MM.1S (cell line): ENCODE measurements at regions not wholly inside any gene's neighbourhood (a gene's known extent, or its start where the extent isn't known, plus 50 kb on each side); places are given as distances from the start of the nearest gene placed in this dataset.
A peak's percentile ranks its signal among the peaks of the same experiment; 100 is the strongest.

Source experiments
- DNase-seq: peaks from one replicate; pipeline ENCODE4 v3.0.0-alpha.2; 2015
- H2AFZ ChIP-seq: fragments of 300-600 bp; sonication (generic); 2 replicates; pipeline ENCODE4 v1.6.0; 2016; ENCODE audit warnings: antibody characterized with exemption, low read length
- H3F3A ChIP-seq: fragments of 300-600 bp; sonication (generic); 2 replicates; pipeline ENCODE4 v1.6.1; 2016; ENCODE audit warnings: mild to moderate bottlenecking, antibody characterized with exemption, low read length, moderate library complexity, mixed read lengths; ENCODE audit not compliant: insufficient read depth
- H3K27ac ChIP-seq: fragments of 300-600 bp; sonication (generic); 2 replicates; pipeline ENCODE4 v1.5.1; 2016; ENCODE audit warnings: mild to moderate bottlenecking, low read length
- H3K27me3 ChIP-seq: fragments of 300-600 bp; sonication (generic); replicated peaks from 2 replicates; pipeline ENCODE4 v1.6.0; 2016; ENCODE audit warnings: low read length; ENCODE audit not compliant: insufficient read depth
- H3K36me3 ChIP-seq: fragments of 300-600 bp; sonication (generic); replicated peaks from 2 replicates; pipeline ENCODE4 v1.6.1; 2016; ENCODE audit warnings: mild to moderate bottlenecking, low read length, mixed read lengths; ENCODE audit not compliant: insufficient read depth
- H3K4me1 ChIP-seq: fragments of 300-600 bp; sonication (generic); 2 replicates; pipeline ENCODE4 v1.6.1; 2016; ENCODE audit warnings: low read length, mixed read lengths
- H3K4me2 ChIP-seq: fragments of 300-600 bp; sonication (generic); 2 replicates; pipeline ENCODE4 v1.6.0; 2016; ENCODE audit warnings: low read depth, low read length
- H3K4me3 ChIP-seq: fragments of 300-600 bp; sonication (generic); 2 replicates; pipeline ENCODE4 v1.5.1; 2016; ENCODE audit warnings: low read length, mixed read lengths
- H3K79me2 ChIP-seq: fragments of 300-600 bp; sonication (generic); 2 replicates; pipeline ENCODE4 v1.6.1; 2016; ENCODE audit warnings: mixed run types, low read length, mixed read lengths
- H3K9ac ChIP-seq: fragments of 300-600 bp; sonication (generic); 2 replicates; pipeline ENCODE4 v1.6.1; 2016; ENCODE audit warnings: low read length, mixed read lengths
- H3K9me2 ChIP-seq: fragments of 300-600 bp; sonication (generic); replicated peaks from 2 replicates; pipeline ENCODE4 v1.6.1; 2016; ENCODE audit warnings: mild to moderate bottlenecking, low read length, mixed read lengths; ENCODE audit not compliant: insufficient read depth
- H3K9me3 ChIP-seq: fragments of 300-600 bp; sonication (generic); replicated peaks from 2 replicates; pipeline ENCODE4 v1.6.1; 2016; ENCODE audit warnings: mild to moderate bottlenecking, low read length, mixed read lengths; ENCODE audit not compliant: insufficient read depth
- H4K20me1 ChIP-seq: fragments of 300-600 bp; sonication (generic); 2 replicates; pipeline ENCODE4 v1.6.1; 2016; ENCODE audit warnings: mild to moderate bottlenecking, low read length, moderate library complexity, mixed read lengths; ENCODE audit not compliant: insufficient read depth
- EZH2 ChIP-seq: fragments of 300-600 bp; sonication (generic); optimal IDR thresholded peaks from 2 replicates; pipeline ENCODE3; 2017; ENCODE audit warnings: low read depth, mild to moderate bottlenecking, antibody characterized with exemption, low read length, mixed read lengths
- EZH2phosphoT487 ChIP-seq: fragments of 300-600 bp; sonication (generic); IDR thresholded peaks from 2 replicates; pipeline ENCODE4 v1.6.1; 2018; ENCODE audit warnings: antibody characterized with exemption, low read length
- TF ChIP-seq, protein P1 (sequence below): fragments of 300-600 bp; sonication (generic); IDR thresholded peaks from 2 replicates; pipeline ENCODE4 v1.5.1; 2016; ENCODE audit warnings: antibody characterized with exemption, low read length, mixed read lengths

DNA sequence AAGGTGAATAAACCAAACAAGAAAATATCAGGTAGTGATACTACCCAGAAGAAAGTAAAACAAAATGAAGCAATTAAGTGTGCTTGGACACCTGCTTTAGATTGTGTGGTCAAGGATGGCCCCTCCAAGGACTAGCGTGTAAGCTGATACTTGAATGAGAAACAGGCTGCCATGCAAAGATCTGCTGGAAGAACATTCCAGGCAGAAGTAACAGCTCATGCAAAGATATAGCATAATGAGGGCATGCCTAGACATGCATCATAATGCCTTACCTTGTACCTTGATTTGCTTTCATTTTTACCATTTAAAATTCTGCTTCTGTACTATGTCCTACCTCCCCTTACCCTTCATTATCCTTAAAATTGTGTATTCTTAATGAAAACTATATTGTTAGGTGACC, 74.8 kb upstream of the HDAC9 start:
- Histone ChIP-seq H3F3A (no peaks in the 10 kb centered on the region), H3K9ac (no peak overlapping the region), H2AFZ (no peak overlapping the region), H3K36me3 (no peaks in the 10 kb centered on the region), H3K79me2 (no peaks in the 10 kb centered on the region), H3K4me1 (0 out of 2 replicates have a peak, but pooled peaks cover 4% of the 10 kb centered on the region), H3K9me3 (no peaks in the 10 kb centered on the region), H3K9me2 (no peaks in the 10 kb centered on the region), H3K4me3 (no peak overlapping the region), H3K4me2 (0 out of 2 replicates have a peak overlapping the region, but pooled peaks have one; percentile 9), H4K20me1 (no peaks in the 10 kb centered on the region), H3K27me3 (no peaks in the 10 kb centered on the region), H3K27ac (no peak overlapping the region)
- TF ChIP-seq EZH2, result no peak
- no peak for TF ChIP-seq EZH2phosphoT487
- peak; percentile 21 for DNase-seq

DNA sequence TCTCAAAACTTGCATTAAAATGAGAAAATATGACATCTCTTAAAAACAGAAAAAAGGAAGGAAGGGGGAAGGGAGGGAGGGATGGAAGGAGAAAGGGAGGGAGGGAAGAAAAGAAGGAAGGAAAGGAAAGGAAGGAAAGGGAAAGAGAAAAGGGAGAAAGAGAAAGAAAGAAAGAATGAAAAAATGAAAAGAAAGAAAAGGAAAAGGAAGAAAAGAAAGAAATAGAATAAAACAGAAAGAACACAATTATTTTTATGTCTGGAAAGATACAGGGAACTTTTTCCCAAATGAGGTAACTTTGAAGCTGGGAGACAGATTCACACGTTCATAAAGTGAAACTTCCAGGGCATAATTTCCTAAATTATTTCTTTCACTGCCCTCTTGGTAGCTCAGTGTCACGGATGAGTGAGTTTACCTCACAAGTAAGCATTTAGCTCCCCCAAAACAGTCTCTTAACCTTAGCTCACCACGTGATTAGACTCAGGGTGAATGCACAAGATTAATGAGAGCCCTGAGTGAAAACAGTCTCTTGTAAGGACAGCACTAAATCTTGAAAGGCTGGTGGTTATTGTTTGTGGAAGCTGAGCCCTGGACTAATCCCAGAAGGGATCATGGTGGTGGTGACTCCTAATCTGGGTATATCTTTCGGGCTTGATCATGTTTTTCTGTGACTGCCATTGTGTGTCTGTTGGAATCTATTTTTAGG, 74.1 kb upstream of the HDAC9 start:
- H3K4me1 ChIP-seq, result 0 out of 2 replicates have a peak, but pooled peaks cover 4% of the 10 kb centered on the region
- no peak for DNase-seq
- H3K4me2 ChIP-seq, result no peak overlapping the region

DNA sequence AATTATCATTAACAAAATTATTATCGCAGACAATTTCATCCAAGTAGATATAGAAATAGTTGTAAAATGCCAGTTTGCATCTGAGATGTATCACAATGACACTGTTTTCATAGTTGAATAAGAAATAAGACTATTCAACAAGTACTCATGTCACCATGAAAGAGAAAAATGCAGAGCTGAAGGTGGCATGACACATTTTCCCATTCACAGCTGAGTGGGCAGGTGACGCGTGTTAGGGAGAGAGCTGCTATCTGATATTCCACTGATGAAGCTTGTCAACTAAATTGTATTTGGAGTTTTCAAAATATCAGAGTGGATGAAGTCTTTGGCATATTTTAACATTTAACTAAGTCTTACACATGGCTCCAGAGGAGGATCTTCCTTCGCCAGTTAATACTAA, 70.3 kb upstream of the HDAC9 start:
- TF ChIP-seq EZH2phosphoT487, result no peak
- no peak for TF ChIP-seq EZH2
- TF ChIP-seq, protein P1, sequence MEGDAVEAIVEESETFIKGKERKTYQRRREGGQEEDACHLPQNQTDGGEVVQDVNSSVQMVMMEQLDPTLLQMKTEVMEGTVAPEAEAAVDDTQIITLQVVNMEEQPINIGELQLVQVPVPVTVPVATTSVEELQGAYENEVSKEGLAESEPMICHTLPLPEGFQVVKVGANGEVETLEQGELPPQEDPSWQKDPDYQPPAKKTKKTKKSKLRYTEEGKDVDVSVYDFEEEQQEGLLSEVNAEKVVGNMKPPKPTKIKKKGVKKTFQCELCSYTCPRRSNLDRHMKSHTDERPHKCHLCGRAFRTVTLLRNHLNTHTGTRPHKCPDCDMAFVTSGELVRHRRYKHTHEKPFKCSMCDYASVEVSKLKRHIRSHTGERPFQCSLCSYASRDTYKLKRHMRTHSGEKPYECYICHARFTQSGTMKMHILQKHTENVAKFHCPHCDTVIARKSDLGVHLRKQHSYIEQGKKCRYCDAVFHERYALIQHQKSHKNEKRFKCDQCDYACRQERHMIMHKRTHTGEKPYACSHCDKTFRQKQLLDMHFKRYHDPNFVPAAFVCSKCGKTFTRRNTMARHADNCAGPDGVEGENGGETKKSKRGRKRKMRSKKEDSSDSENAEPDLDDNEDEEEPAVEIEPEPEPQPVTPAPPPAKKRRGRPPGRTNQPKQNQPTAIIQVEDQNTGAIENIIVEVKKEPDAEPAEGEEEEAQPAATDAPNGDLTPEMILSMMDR, result no peak
- Histone ChIP-seq H3K36me3 (no peaks in the 10 kb centered on the region), H3K27ac (no peak overlapping the region), H3K79me2 (no peaks in the 10 kb centered on the region), H3K9me2 (no peaks in the 10 kb centered on the region), H4K20me1 (no peaks in the 10 kb centered on the region), H3K9ac (no peak overlapping the region), H3K4me1 (0 out of 2 replicates have a peak, but pooled peaks cover 4% of the 10 kb centered on the region), H3K27me3 (no peaks in the 10 kb centered on the region), H3K9me3 (no peaks in the 10 kb centered on the region), H3K4me2 (no peak overlapping the region), H2AFZ (no peak overlapping the region), H3K4me3 (no peak overlapping the region), H3F3A (no peaks in the 10 kb centered on the region)
- no peak for DNase-seq

More for the DNA sequence above, 74.1 kb upstream of the HDAC9 start:
- TF ChIP-seq EZH2phosphoT487 (no peak), EZH2 (no peak)
- TF ChIP-seq, protein P1, result no peak
- H3K4me3 ChIP-seq, result no peak overlapping the region
- no peak overlapping the region for H3K9ac ChIP-seq
- no peak overlapping the region for H3K27ac ChIP-seq
- H3K36me3 ChIP-seq, result no peaks in the 10 kb centered on the region
- H2AFZ ChIP-seq, result peak overlapping the region; percentile 24; the same call in 1 of the 2 replicates
- H4K20me1 ChIP-seq, result no peaks in the 10 kb centered on the region
- H3F3A ChIP-seq, result no peaks in the 10 kb centered on the region
- H3K27me3 ChIP-seq, result no peaks in the 10 kb centered on the region
- no peaks in the 10 kb centered on the region for H3K9me2 ChIP-seq
- no peaks in the 10 kb centered on the region for H3K79me2 ChIP-seq
- H3K9me3 ChIP-seq, result no peaks in the 10 kb centered on the region

DNA sequence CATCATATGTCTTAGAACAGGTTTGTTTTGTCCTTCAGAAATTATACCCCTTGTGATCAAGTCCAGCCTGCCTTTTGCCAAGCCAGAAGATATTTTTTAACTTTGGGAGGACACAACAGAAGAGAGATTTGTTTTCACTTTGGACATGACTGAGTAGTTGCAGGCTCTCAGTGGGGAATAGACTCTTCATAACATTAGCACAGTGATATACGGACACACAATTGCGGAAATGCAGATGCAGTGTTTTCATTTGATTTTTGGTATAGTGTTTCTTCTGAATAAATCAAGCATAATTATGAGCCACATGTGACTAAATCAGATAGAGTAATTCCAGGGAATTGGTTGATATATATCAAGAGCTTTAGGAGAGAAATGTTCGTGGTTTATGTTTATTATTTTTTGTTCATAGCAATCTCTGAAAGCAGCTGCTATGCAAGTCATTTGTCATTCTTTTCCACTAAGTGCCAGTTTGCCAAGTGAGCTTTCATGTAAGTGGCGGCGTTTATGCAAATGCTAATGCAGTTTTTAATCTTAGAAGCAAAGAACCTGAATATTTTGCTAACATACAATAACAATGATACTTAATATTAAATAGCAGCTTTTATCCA, 69.6 kb upstream of the HDAC9 start:
- H3K36me3 ChIP-seq, result no peaks in the 10 kb centered on the region
- DNase-seq, result no peak
- H3K9me2 ChIP-seq, result no peaks in the 10 kb centered on the region
- H3K4me1 ChIP-seq, result 0 out of 2 replicates have a peak, but pooled peaks cover under 1% of the 10 kb centered on the region
- H3K9ac ChIP-seq, result no peak overlapping the region
- TF ChIP-seq, protein P1, result no peak
- TF ChIP-seq EZH2phosphoT487 (no peak), EZH2 (no peak)
- no peaks in the 10 kb centered on the region for H3F3A ChIP-seq
- H3K4me3 ChIP-seq, result no peak overlapping the region
- no peaks in the 10 kb centered on the region for H3K9me3 ChIP-seq
- no peak overlapping the region for H2AFZ ChIP-seq
- H3K27ac ChIP-seq, result no peak overlapping the region
- H3K4me2 ChIP-seq, result no peak overlapping the region
- no peaks in the 10 kb centered on the region for H4K20me1 ChIP-seq
- no peaks in the 10 kb centered on the region for H3K79me2 ChIP-seq
- no peaks in the 10 kb centered on the region for H3K27me3 ChIP-seq
